NCI-H2227 (cell line): ENCODE measurements at regions not wholly inside any gene's neighbourhood (a gene's known extent, or its start where the extent isn't known, plus 50 kb on each side); places are given as distances from the start of the nearest gene placed in this dataset.
"Not testable (repeated sequence)": the region's sequence is repeated elsewhere in the genome, so short reads cannot be mapped to it uniquely, and the experiment has no call there.

Source experiments
- DNase-seq: peaks from one replicate; lab custom pipeline; 2025; ENCODE audit not compliant: unreplicated experiment; lab: John Stamatoyannopoulos, UW

GRCh38 chr11:103727262-103727661 is 309.2 kb upstream of the DDI1 start:
- DNase-seq: no peak

GRCh38 chr11:103729617-103730016 is 306.8 kb upstream of the DDI1 start:
- DNase-seq: peak; percentile 4

DNA sequence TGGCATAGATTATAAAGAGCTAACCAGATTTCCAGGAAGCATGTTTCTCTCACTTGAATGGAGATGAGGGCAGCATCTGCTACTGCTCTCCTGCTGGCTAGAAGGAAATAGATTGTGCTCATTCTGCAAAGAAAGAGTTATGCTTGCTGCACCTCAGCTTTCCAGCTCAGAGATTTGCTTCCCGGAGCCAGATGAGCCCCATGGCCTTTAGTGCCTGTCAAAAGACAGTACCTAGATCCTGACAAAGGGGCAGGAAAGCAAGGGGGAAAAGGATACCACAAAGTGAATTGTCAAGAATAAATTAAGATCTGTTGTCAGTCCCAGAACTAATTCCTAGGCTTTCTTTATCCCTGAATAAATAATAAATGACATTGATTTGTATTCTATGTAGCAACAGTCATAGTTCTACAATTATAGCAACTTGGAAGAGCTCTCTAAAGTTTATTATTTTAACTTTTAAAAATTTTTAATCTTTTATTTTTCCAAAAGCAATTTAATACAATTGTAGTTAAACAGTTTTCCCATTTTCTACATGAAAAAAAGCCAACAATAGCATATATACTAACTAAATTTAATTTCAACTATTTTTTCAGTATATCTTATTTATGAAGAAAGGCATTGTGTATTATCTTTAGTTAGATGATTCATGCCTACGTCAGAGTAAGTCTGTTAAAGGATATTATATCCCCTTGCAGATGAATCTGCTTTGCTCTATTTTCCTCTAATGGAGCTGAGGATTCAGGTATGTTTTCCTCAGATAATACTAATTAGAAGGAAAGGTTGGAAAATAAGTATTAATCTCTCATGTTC is 306.1 kb upstream of the DDI1 start:
- peak; percentile 27 for DNase-seq

DNA sequence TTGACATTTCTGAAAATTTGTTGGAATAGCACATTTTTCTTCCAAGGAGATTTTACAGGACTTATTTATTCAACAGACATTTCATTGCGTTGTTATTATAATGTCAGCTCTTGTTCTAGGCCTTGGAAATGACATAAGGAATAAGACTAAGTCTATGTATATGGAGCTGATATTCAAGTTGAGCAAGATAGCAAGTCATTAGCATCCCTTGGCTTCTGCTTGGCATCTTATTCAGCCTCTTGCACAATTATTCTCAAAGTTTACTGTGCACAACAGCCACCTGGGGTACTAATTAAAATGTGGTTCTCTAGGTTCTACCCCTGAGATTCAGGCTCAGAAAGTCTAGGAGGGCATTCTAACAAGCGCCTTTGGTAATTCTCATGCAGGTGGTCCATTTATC is 304.8 kb upstream of the DDI1 start:
- no peak for DNase-seq

- DNase-seq: no peak
Observed at GRCh38 chr11:103733889-103734288, 302.6 kb upstream of the DDI1 start.

- DNase-seq: no peak
Observed at GRCh38 chr11:103735497-103736032, 300.9 kb upstream of the DDI1 start.

GRCh38 chr11:103736315-103737036 is 300.0 kb upstream of the DDI1 start:
- no peak for DNase-seq

DNA sequence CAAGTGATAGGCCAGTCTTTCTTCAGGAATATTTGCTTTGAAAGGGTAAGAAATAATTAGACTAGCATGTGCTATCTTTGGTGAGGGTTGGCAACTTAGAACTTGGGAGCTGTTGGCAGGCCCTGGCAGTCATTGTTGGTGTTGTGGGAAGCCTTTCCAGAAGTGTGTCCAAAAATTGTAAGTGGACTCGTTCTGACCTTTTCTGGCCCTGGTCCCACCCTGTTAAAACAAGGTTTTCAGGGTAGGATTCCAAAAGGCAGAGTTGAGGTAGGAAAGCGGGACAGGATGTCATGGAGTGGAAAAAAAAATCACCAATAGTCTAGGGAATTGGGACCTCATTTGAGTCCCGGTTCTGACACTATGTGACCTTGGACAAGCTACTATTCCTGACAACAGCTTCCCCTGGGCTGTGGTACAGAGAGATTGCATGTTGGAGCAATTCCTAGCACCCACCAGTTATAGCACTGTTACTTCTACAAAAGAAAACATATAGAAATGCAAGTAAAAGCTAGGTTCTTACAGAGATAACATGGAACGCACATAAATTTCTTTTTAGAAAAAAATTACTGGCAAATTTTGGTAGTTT is 299.3 kb upstream of the DDI1 start:
- no peak for DNase-seq

GRCh38 chr11:103737747-103738146 is 298.7 kb upstream of the DDI1 start:
- no peak for DNase-seq

- DNase-seq: not testable (repeated sequence)
Observed at GRCh38 chr11:103739074-103739796, 297.2 kb upstream of the DDI1 start.

GRCh38 chr11:103744496-103745153 is 291.8 kb upstream of the DDI1 start:
- DNase-seq: no peak

- DNase-seq: no peak
Observed at GRCh38 chr11:103749158-103749557, 287.3 kb upstream of the DDI1 start.

DNA sequence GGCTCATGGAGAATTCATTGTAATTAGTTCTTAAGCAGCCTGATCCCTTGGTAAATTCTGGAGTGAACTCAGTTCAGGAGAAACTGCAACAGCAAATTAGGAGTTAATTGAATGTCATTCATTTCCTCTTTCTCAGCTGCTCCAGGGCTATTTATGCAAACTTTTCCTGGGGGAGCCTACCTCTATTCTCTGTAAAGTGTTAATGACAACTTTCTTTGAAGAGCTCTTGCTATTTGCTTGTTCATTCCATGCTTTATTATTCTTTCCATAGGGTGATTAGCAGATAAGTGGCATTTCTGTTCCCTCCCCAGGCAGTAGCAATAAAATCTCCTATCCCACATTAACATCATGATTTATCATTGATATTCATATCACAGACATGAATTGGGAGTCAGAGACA is 267.6 kb upstream of the DDI1 start:
- DNase-seq: no peak

DNA sequence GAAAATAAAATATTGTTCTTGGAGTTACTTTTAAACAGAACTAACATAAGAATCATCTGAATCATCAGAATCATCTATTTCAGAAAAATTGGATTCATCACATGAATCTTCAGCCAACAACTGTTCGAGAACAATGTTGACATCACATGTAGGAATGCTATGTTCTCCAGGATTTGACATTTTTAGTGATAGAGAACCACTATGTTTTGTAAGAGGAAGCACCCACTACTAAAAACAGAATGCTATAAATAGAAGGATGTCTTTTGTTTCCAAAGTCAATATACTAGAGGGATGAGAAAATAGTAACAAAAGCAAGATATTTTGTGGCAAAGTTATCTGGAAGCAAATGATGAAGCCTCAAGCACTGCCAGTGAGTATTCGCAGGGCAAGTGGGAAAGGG is 263.4 kb upstream of the DDI1 start:
- DNase-seq: no peak

DNA sequence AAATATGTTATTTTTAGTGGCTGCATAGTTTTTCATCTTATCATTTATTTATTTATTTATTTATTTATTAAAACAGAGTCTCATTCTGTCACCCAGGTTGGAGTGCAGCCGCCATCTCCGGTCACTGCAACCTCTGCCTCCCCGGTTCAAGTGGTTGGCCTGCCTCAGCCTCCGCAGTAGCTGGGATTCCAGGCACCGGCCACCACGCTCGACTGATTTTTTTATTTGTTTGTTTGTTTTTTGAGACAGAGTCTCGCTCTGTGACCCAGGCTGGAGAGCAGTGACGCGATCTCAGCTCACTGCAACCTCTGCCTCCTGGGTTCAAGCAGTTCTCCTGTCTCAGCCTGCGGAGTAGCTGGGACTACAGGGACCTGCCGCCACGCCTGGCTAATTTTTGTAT is 262.9 kb upstream of the DDI1 start:
- no peak for DNase-seq

DNA sequence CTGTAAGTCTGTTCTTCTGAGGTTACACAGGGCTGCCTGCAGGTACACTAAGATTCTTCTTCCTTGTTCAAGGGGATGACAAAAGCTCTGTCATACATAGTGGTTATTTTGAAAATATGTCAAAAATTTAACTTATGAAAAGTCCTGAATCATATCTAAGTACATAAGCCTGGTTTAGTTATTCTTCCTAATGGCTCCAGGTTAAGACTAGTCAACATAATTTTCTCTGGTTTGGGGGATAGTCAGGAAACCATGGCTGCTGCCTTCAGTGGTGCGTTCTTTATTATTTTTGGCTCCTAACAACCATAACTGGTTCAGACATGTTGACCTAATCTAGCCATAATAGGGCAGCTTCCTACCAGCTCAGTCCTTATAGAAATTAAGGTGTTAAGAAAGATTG is 257.4 kb upstream of the DDI1 start:
- no peak for DNase-seq

- no peak for DNase-seq
Observed at GRCh38 chr11:103789952-103790351, 246.5 kb upstream of the DDI1 start.

- no peak for DNase-seq
Observed at GRCh38 chr11:103792981-103793468, 243.4 kb upstream of the DDI1 start.

- no peak for DNase-seq
Observed at GRCh38 chr11:103794262-103794661, 242.2 kb upstream of the DDI1 start.

DNA sequence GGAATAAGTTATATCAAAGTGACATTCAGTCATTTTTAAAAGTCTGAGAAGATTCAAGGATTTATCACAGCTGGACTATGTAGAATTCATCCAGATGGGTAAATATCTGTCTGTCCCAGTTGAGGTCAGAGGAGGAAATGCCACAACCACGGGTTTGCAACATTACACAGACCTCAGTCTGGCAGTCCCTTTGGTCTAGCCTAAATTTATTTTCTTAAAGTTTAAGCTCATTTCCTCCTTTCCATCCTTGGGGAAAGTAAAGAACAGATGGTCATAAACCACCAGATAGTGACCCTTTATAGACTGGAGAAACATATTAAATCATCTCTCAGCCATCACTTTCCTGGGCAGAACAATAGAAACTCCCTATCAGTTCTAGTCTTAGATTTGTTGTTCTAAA is 238.4 kb upstream of the DDI1 start:
- DNase-seq: no peak

DNA sequence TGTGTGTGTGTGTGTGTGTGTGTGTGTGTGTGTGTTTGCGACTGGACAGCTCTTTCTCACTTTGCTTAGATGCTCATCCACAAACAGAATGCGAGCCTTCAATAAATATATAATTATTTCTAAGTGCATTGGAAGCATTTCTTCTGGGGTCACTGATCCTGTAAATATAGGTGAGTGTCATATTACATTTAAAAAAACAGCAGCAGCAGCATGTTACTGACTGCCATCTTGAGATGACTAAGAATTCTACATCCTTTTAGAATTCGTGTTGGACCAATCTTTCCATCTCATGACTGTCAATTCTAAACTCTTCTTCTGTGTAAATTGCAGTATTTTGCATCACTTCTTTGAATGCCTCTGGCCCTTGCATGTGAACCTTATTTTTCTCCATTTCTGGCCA is 238.0 kb upstream of the DDI1 start:
- DNase-seq: peak; percentile 49
